Kidney (tissue), 13 donors: ENCODE measurements at regions not wholly inside any gene's neighbourhood (a gene's known extent, or its start where the extent isn't known, plus 50 kb on each side); places are given as distances from the start of the nearest gene placed in this dataset.

Experiments
- DNase-seq, 5 donors: peaks; one replicate each; pipeline ENCODE4 v3.0.0-alpha.2; 2013 to 2020
- FAIRE-seq: peaks from 2 replicates; lab custom pipeline; 2012; peaks lifted over from hg19 to GRCh38; lab: Jason Lieb, UNC
- H3K27ac ChIP-seq, 2 donors: one replicate each; pipeline ENCODE4 v1.7.0; 2013; ENCODE audit warnings: low read depth in 2 of 2, low read length in 2 of 2, inconsistent platforms in 1 of 2
- H3K27me3 ChIP-seq: one replicate; pipeline ENCODE4 v1.7.1; 2013; ENCODE audit warnings: low read length, inconsistent platforms; ENCODE audit not compliant: control insufficient read depth, insufficient read depth
- H3K36me3 ChIP-seq, 3 donors: one replicate each; pipeline versions ENCODE4 v1.7.0 to v1.7.1; 2013; ENCODE audit warnings: low read length in 3 of 3, control low read depth in 1 of 3, inconsistent platforms in 1 of 3; ENCODE audit not compliant: insufficient read depth in 3 of 3, control insufficient read depth in 2 of 3
- H3K4me1 ChIP-seq, 3 donors: one replicate each; pipeline versions ENCODE4 v1.7.0 to v1.7.1; 2013; ENCODE audit warnings: low read length in 3 of 3, inconsistent platforms in 1 of 3, low read depth in 1 of 3; ENCODE audit not compliant: control insufficient read depth in 2 of 3, insufficient read depth in 2 of 3
- H3K4me3 ChIP-seq, 3 donors: one replicate each; pipeline versions ENCODE4 v1.7.0 to v1.8.1; 2013; ENCODE audit warnings: low read length in 3 of 3, control low read depth in 1 of 3, inconsistent platforms in 1 of 3
- H3K9ac ChIP-seq, 3 donors: one replicate each; pipeline versions ENCODE4 v1.7.0 to v1.7.1; 2013; ENCODE audit warnings: low read length in 3 of 3, control low read depth in 1 of 3, inconsistent platforms in 1 of 3
- H3K9me3 ChIP-seq, 3 donors: one replicate each; pipeline versions ENCODE4 v1.7.0 to v1.7.1; 2013; ENCODE audit warnings: low read length in 3 of 3, control low read depth in 1 of 3, inconsistent platforms in 1 of 3; ENCODE audit not compliant: control insufficient read depth in 2 of 3, insufficient read depth in 1 of 3
- CTCF ChIP-seq: IDR thresholded peaks from 3 replicates; pipeline ENCODE4 v1.5.1; 2012; ENCODE audit warnings: mild to moderate bottlenecking, moderate library complexity, borderline replicate concordance; ENCODE audit not compliant: insufficient read depth; ENCODE audit errors: extremely low read depth
- intact Hi-C: fragments of 100-400 bp; cut with DNase I; formaldehyde crosslinking; loops from one replicate; pipeline ENCODE4 v1.11.1; 2022
- donor health status: control.
- donor health status: control.
- donor health status: control.
- donor health status: control.
- donor health status: control.
- donor health status: DM: yes; HTN: yes; CAD: no.
- donor health status: Normal renal cell carcinoma (clear cell type).

GRCh38 chr2:16019617-16020351 lies 79.4 kb downstream of the MYCN start:
- intact Hi-C loops = no loop called here
- FAIRE-seq (no peak), DNase-seq (no peak)
- H3K4me3 ChIP-seq = no peak overlapping the region
- H3K27me3 ChIP-seq = no peaks in the 10 kb centered on the region
- H3K9me3 ChIP-seq = no peaks in the 10 kb centered on the region
- no peaks in the 10 kb centered on the region for H3K4me1 ChIP-seq
- H3K9ac ChIP-seq = no peak overlapping the region
- H3K27ac ChIP-seq = no peak overlapping the region
- H3K36me3 ChIP-seq = no peaks in the 10 kb centered on the region
- TF ChIP-seq CTCF = no peak

GRCh38 chr2:16019060-16019480 lies 78.7 kb downstream of the MYCN start:
- no peak overlapping the region for H3K4me3 ChIP-seq
- no peaks in the 10 kb centered on the region for H3K36me3 ChIP-seq
- TF ChIP-seq CTCF = no peak
- H3K9me3 ChIP-seq = no peaks in the 10 kb centered on the region
- H3K27ac ChIP-seq = no peak overlapping the region
- intact Hi-C loops = no loop called here
- no peak overlapping the region for H3K9ac ChIP-seq
- no peaks in the 10 kb centered on the region for H3K27me3 ChIP-seq
- DNase-seq = no peak
- no peak for FAIRE-seq
- H3K4me1 ChIP-seq = no peaks in the 10 kb centered on the region

- Histone ChIP-seq H3K36me3 (no peaks in the 10 kb centered on the region), H3K27me3 (no peaks in the 10 kb centered on the region), H3K27ac (no peak overlapping the region), H3K4me3 (no peak overlapping the region), H3K4me1 (peaks cover 0 to under 1% (median 0%) of the 10 kb centered on the region in 3 donors), H3K9me3 (no peaks in the 10 kb centered on the region), H3K9ac (no peak overlapping the region)
- intact Hi-C loops = no loop called here
- DNase-seq = no peak
- no peak for FAIRE-seq
- no peak for TF ChIP-seq CTCF
Measured at GRCh38 chr2:16018277-16019059, 78.1 kb downstream of the MYCN start.
